DMS 273 (cell line): ENCODE measurements at regions not wholly inside any gene's neighbourhood (a gene's known extent, or its start where the extent isn't known, plus 50 kb on each side); places are given as distances from the start of the nearest gene placed in this dataset.
A peak's percentile ranks its signal among the peaks of the same experiment; 100 is the strongest.
"Not testable (repeated sequence)": the region's sequence is repeated elsewhere in the genome, so short reads cannot be mapped to it uniquely, and the experiment has no call there.

Experiments used
- DNase-seq: peaks from one replicate; lab custom pipeline; 2025; ENCODE audit not compliant: unreplicated experiment; lab: John Stamatoyannopoulos, UW

- DNase-seq, result no peak
These were observed 187.8 kb upstream of the TTC14 start for GRCh38 chr3:180414157-180414556.

DNA sequence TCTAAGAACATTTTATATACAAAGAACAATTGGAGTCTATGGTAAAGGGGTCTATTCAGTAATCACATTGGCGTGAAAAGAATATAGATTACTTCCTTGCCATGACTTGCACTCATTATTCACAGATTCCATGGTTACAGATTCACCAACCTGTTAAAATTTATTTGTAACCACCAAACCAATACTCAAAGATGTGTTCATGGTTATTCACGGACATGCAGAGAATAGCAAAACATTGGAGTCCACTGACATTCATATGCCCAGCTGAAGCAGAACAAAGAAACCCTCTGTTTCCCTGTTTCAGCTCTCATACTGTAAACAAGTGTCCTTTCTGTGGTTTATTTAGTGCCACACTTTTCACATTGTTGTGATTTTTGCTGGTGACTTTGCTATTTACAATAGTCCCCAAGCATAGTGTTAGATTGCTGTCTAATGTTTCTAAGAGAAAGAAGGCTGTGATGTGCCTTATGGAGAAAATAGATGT lies 185.8 kb upstream of the TTC14 start:
- DNase-seq, result no peak

DNA sequence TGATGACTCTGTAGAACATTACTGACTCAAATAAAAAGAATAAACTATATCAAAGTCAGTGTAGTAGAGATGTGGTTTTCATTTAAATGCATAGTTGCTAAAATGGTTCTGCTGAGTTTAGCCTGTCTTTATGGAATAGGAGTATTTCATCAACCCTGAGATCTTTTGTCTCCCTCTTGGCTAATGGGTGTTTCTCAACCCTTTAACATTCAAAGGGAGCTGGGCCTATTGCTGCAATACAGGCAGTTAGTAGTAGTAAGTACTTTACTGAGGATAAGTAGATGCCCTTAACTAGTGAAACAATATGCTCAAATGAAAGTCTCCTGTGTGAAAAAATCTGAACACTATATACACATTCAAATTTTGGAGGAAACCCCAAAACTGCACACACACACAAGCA lies 184.7 kb upstream of the TTC14 start:
- DNase-seq, result no peak

- no peak for DNase-seq
These were observed 181.9 kb upstream of the TTC14 start for GRCh38 chr3:180420016-180420415.

GRCh38 chr3:180420804-180421203 lies 181.2 kb upstream of the TTC14 start:
- DNase-seq, result no peak

- no peak for DNase-seq
These were observed 180.7 kb upstream of the TTC14 start for GRCh38 chr3:180421221-180421620.

GRCh38 chr3:180421721-180422120 lies 180.2 kb upstream of the TTC14 start:
- DNase-seq, result no peak

DNA sequence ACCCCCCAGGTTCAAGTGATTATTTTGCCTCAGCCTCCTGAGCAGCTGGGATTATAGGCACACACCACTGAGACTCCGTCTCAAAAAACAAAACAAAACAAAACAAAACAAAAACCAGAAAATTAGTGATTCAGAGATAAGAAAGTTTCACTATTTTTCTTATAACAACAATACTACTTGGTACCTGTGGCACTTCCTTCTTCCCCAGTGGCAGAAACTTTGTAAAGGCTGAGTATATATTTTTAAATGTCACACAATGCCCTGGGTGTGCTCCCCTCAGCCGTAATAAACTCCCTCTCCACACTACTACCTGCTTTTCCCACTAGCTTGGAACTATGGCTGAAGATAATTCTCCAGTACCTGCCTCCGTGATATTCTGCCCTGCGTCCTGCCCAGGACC lies 177.7 kb upstream of the TTC14 start:
- DNase-seq, result not testable (repeated sequence)

- DNase-seq, result no peak
These were observed 171.1 kb upstream of the TTC14 start for GRCh38 chr3:180430896-180431295.

GRCh38 chr3:180433152-180433551 lies 168.8 kb upstream of the TTC14 start:
- no peak for DNase-seq

DNA sequence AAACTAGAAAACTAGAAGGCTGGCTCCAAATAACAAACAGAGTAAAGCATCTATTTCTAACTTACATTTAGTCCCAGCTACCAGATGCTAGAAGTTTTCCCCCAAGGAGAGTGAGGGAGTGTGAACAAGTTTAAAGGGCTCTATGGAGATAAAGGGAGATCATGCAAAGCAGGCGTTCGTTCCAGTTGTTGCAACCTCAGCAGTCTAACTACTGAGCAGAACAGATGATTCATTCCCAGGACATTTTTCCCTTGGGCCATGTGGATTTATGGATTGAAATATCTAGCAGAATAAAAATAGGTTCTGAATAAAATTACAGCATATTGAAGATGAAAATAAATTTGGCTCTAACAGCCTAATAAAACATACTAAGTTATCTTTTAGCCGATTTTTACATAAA lies 154.8 kb upstream of the TTC14 start:
- no peak for DNase-seq

DNA sequence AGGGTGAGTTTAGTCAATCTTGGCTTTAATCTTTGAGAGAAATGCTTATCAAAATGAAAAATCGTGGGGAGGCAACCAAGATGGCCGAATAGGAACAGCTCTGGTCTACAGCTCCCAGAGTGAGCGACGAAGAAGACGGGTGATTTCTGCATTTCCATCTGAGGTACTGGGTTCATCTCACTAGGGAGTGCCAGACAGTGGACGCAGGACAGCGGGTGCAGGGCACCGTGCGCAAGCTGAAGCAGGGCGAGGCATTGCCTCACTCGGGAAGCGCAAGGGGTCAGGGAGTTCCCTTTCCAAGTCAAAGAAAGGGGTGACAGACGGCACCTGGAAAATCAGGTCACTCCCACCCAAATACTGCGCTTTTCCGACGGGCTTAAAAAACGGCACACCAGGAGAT lies 153.6 kb upstream of the TTC14 start:
- not testable (repeated sequence) for DNase-seq

DNA sequence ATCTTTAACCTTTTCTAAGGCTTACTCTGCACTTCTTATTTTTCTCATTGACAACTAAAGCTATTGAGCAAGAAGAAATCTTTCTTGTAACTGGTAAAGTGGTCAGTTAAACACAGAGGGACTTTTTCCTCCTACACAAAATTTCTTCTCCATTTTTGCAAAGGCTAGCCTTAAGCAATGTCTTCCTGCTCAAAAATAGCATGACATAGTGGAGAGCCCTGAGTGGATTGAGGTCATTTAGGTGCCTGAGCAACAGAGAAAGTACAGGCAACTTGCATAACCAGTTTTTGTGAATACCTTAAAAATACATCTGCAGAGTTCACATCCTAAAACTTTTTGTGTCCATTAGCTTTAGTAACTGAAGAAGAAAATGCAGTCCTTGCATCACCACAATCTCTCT lies 144.7 kb upstream of the TTC14 start:
- DNase-seq, result no peak

- no peak for DNase-seq
These were observed 135.5 kb upstream of the TTC14 start for GRCh38 chr3:180466401-180467011.

- DNase-seq, result no peak
These were observed 134.8 kb upstream of the TTC14 start for GRCh38 chr3:180467177-180467576.

DNA sequence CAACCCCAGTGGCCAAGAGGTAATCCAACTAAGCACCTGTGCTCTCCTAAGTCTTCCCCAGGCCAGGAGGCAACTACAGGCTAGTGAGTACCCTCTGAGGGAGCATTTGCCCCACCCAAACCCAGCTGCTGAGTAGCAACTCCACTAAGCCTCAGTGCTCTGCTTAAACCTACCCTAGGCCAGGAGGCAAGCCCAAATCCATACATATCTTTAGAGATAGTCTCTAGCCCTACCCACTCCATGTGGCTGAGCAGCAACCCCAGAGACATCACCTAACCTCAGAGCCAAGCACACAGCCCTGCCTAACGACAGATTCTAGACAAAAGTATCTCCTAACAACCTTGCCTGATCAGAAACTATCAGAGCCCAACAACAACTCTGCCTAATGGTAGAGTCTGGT lies 132.8 kb upstream of the TTC14 start:
- no peak for DNase-seq

DNA sequence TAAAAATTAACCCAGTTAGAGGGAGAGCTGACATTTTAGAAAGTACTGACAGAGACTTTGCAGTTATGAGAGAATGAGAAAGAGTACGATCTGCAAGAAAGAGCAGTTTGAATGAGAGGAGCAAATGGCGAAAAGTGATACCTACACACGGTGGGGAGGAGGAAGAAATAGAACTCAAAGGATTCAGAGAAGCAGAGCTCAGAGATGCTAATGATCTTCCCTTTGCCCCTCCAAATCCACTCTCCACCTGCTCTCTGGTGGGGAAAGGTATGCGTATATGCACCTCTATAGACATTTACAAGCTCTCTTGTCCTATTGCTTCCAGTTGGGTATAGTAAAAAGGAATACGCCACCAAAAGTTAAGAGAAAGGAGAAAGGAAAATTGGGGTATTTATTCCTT lies 123.3 kb upstream of the TTC14 start:
- no peak for DNase-seq

DNA sequence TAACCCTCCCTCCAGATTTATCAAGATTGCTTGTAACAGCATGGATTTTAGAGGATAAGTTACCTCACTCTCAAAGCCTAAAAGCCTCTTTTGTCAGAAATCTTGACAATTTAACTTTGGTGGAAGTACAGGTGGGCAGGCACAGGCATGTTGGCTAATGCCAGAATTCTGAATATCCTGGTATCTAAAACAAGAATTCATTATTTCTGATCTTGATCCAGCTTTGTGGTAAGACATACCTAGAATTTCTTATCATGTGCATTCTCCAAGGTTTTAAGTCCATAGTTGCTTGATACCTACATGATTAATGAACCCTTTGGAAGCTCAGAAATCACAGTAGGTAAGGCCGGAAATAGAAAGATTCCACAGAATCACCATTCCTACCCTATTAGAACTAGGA lies 109.9 kb upstream of the TTC14 start:
- DNase-seq, result no peak

- no peak for DNase-seq
These were observed 105.0 kb upstream of the TTC14 start for GRCh38 chr3:180496995-180497394.

DNA sequence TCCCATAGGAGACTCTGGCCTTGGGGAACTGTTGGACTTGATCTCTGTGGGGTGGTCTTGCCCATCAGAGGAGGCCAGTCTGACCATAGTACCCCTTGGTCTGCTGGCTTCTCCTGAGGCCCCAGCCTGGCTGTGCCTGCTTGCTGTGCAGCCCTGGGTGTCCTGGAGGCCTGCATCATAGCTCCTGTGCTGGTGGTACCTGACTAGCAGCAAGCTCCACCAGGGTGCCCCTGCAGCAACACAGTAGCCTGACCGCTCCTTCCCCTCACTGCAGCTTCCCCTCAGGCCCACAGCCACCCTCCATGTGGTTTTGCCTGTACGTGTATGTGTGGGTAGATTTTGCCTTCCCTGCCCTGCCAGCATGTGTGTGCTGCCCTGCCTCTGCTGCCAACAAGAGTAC lies 85.6 kb upstream of the TTC14 start:
- no peak for DNase-seq

- DNase-seq, result peak; percentile 67
These were observed 78.9 kb upstream of the TTC14 start for GRCh38 chr3:180523040-180523439.

DNA sequence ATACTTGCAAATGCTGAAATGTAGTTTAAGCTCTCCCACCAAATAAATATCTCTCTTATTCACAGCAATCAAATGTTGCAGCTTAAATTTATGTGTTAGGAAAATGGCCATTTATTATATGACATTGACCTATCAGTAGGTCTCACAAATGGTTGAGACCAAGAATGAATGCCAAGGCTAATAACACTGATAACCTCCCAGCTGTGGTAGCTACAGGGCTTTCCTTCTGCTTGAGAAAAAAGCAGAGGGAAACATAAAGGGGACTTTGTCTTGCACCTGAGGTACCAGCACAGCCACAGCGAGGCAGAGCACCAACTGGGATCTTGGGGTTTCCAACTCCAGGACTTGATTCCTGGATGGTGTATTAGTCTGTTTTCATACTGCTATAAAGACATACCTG lies 73.1 kb upstream of the TTC14 start:
- DNase-seq, result no peak

- no peak for DNase-seq
These were observed 72.2 kb upstream of the TTC14 start for GRCh38 chr3:180529778-180530177.
